ENCODE measurements at regions not wholly inside any gene's neighbourhood (a gene's known extent, or its start where the extent isn't known, plus 50 kb on each side); places are given as distances from the start of the nearest gene placed in this dataset.

DNA sequence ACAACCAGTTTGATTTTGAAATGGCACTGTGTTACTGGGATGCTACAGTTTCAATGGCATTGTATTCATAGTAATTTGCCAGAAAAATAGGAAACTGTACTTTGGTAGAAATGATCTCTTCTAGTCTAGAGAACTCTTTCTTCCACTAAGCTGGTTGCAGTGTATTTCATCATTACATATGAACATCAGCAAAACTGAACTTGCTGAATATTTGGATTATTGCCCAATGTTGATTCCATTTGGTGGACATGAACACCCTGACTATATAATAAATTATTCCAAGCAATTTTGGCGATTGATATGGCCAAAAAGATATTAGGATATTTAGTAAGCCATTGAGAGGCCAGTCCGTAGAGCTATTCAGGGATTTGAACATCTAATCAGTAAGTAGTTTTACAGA, 191.8 kb upstream of the CXorf66 start:
- no peaks in the 10 kb centered on the region for H3K9me3 ChIP-seq
- H2AFZ ChIP-seq (ENCODE audit: low read depth), result no peak overlapping the region
- no peak for DNase-seq
- CTCF ChIA-PET, result no interaction called here
- no peak overlapping the region for H3K4me3 ChIP-seq (ENCODE audit: low read depth in 2 of 2, low read length in 1 of 2)
- H3K36me3 ChIP-seq (replicated peaks in 1 of 2; ENCODE audit: control insufficient read depth in 1 of 2, insufficient read depth in 2 of 2, low read length in 1 of 2), result no peaks in the 10 kb centered on the region
- peaks cover 14% of the 10 kb centered on the region; the same call in 1 of the 2 replicates for H3K27me3 ChIP-seq (ENCODE audit: insufficient read depth)
- POLR2A ChIA-PET, result no interaction called here
- H4K20me1 ChIP-seq (ENCODE audit: insufficient read depth), result no peaks in the 10 kb centered on the region
- H3K9me2 ChIP-seq, result no peaks in the 10 kb centered on the region
- no peaks in the 10 kb centered on the region for H3K4me1 ChIP-seq (ENCODE audit: control insufficient read depth in 1 of 2, insufficient read depth in 2 of 2, low read depth in 1 of 2, low read length in 1 of 2)
- TF ChIP-seq MEF2A (IDR thresholded peaks at IDR 0.05; ENCODE audit: borderline replicate concordance, low read depth), result no peak
- TF ChIP-seq NRF1 (IDR thresholded peaks at IDR 0.05; ENCODE audit: low read depth, low read length), result no peak
- TF ChIP-seq, protein P1, sequence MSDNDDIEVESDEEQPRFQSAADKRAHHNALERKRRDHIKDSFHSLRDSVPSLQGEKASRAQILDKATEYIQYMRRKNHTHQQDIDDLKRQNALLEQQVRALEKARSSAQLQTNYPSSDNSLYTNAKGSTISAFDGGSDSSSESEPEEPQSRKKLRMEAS (IDR thresholded peaks at IDR 0.05; ENCODE audit: low read depth), result no peak
- no peak for TF ChIP-seq GATA2 (CRISPR knock-in tag; IDR thresholded peaks at IDR 0.05)
- no peak for TF ChIP-seq EP300 (IDR thresholded peaks at IDR 0.05; ENCODE audit: borderline replicate concordance in 1 of 2, low read depth in 1 of 2, low read length in 1 of 2)
- TF ChIP-seq FOXJ3 (CRISPR knock-in tag; IDR thresholded peaks at IDR 0.05), result no peak
- TF ChIP-seq TEAD4 (IDR thresholded peaks at IDR 0.05; ENCODE audit: borderline replicate concordance, insufficient read depth), result no peak
- TF ChIP-seq, protein P2, sequence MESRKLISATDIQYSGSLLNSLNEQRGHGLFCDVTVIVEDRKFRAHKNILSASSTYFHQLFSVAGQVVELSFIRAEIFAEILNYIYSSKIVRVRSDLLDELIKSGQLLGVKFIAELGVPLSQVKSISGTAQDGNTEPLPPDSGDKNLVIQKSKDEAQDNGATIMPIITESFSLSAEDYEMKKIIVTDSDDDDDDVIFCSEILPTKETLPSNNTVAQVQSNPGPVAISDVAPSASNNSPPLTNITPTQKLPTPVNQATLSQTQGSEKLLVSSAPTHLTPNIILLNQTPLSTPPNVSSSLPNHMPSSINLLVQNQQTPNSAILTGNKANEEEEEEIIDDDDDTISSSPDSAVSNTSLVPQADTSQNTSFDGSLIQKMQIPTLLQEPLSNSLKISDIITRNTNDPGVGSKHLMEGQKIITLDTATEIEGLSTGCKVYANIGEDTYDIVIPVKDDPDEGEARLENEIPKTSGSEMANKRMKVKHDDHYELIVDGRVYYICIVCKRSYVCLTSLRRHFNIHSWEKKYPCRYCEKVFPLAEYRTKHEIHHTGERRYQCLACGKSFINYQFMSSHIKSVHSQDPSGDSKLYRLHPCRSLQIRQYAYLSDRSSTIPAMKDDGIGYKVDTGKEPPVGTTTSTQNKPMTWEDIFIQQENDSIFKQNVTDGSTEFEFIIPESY (IDR thresholded peaks at IDR 0.05; ENCODE audit: borderline replicate concordance, low read depth), result no peak
- TF ChIP-seq, protein P3, sequence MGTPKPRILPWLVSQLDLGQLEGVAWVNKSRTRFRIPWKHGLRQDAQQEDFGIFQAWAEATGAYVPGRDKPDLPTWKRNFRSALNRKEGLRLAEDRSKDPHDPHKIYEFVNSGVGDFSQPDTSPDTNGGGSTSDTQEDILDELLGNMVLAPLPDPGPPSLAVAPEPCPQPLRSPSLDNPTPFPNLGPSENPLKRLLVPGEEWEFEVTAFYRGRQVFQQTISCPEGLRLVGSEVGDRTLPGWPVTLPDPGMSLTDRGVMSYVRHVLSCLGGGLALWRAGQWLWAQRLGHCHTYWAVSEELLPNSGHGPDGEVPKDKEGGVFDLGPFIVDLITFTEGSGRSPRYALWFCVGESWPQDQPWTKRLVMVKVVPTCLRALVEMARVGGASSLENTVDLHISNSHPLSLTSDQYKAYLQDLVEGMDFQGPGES (IDR thresholded peaks at IDR 0.05; ENCODE audit: low read depth, low read length), result no peak
- TF ChIP-seq, protein P4, sequence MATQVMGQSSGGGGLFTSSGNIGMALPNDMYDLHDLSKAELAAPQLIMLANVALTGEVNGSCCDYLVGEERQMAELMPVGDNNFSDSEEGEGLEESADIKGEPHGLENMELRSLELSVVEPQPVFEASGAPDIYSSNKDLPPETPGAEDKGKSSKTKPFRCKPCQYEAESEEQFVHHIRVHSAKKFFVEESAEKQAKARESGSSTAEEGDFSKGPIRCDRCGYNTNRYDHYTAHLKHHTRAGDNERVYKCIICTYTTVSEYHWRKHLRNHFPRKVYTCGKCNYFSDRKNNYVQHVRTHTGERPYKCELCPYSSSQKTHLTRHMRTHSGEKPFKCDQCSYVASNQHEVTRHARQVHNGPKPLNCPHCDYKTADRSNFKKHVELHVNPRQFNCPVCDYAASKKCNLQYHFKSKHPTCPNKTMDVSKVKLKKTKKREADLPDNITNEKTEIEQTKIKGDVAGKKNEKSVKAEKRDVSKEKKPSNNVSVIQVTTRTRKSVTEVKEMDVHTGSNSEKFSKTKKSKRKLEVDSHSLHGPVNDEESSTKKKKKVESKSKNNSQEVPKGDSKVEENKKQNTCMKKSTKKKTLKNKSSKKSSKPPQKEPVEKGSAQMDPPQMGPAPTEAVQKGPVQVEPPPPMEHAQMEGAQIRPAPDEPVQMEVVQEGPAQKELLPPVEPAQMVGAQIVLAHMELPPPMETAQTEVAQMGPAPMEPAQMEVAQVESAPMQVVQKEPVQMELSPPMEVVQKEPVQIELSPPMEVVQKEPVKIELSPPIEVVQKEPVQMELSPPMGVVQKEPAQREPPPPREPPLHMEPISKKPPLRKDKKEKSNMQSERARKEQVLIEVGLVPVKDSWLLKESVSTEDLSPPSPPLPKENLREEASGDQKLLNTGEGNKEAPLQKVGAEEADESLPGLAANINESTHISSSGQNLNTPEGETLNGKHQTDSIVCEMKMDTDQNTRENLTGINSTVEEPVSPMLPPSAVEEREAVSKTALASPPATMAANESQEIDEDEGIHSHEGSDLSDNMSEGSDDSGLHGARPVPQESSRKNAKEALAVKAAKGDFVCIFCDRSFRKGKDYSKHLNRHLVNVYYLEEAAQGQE (IDR thresholded peaks at IDR 0.05; ENCODE audit: low read depth, low read length), result no peak
- no peak for TF ChIP-seq SMC3 (IDR thresholded peaks at IDR 0.05; ENCODE audit: low read depth, low read length)
- no peak for TF ChIP-seq YY1 (IDR thresholded peaks at IDR 0.05; ENCODE audit: low read depth)
- TF ChIP-seq TCF12 (IDR thresholded peaks at IDR 0.05), result no peak
- TF ChIP-seq CHD2 (IDR thresholded peaks at IDR 0.05; ENCODE audit: low read length, partially characterized antibody), result no peak
- no peak for TF ChIP-seq TAF1 (IDR thresholded peaks at IDR 0.05; ENCODE audit: borderline replicate concordance, low read depth, low read length)
- no peak for TF ChIP-seq RCOR1 (IDR thresholded peaks at IDR 0.05; ENCODE audit: low read length)
- no peak overlapping the region for H3K27ac ChIP-seq (ENCODE audit: low read depth in 2 of 2, low read length in 1 of 2)
- WGBS (ENCODE audit: low lambda C conversion rate), result 2% methylated on average over 2 of the region's 2 CpGs
- H3K9ac ChIP-seq, result no peak overlapping the region
- no peak overlapping the region for H3K4me2 ChIP-seq
- H3F3A ChIP-seq (replicated peaks; ENCODE audit: insufficient read depth), result no peaks in the 10 kb centered on the region
- H3K79me2 ChIP-seq (ENCODE audit: insufficient read depth), result no peaks in the 10 kb centered on the region

All from SK-N-SH (cell line).